GM18870 (cell line): ENCODE measurements at regions not wholly inside any gene's neighbourhood (a gene's known extent, or its start where the extent isn't known, plus 50 kb on each side); places are given as distances from the start of the nearest gene placed in this dataset.
"Not testable (repeated sequence)": the region's sequence is repeated elsewhere in the genome, so short reads cannot be mapped to it uniquely, and the experiment has no call there.

Experiments used
- ATAC-seq: cut with Tn5 transposase; IDR thresholded peaks from one replicate; pipeline ENCODE4 v1.9.1; 2021; ENCODE audit warnings: moderate library complexity; ENCODE audit not compliant: unreplicated experiment

DNA sequence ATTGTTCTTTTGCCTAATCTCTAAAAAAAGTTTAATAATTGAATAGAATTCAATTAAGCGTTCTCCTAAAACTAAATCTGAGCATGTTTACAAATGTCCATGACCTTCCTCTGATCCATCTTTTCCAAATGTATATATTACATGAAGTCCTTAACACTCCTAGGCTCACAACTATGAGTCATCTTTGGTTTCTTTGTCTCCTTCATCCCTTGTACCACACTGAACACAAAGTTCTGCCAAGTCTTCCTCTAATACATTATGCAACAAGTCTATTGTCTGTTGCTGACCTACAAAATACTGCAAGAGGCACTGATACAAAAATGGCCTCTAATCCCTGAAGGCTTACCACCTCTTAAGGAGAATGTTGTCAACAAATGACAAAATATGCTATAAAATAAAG, 550.2 kb downstream of the PYDC2 start:
- ATAC-seq = no peak

GRCh38 chr3:192013110-192013509, 552.1 kb downstream of the PYDC2 start:
- ATAC-seq = no peak

- ATAC-seq = no peak
Measured at GRCh38 chr3:192022412-192022811, 561.4 kb downstream of the PYDC2 start.

DNA sequence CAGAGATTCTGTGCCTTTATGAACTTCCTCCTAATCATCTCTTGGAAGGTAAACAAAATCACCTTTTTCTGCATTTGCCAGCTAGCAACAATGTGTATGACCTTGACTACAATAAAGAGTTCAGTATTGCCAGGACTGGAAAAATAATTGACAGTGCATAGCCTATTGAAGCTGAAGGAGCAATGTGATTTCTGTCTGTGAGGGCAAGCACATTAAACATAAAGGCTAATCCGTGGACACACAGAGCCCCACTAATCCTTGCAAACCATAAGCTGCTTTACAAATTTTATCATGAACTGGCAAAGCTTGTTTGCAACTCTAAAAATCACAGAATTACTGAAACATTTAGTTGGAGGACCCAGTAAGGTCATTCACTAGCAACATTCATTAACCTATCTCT, 563.8 kb downstream of the PYDC2 start:
- ATAC-seq = no peak

DNA sequence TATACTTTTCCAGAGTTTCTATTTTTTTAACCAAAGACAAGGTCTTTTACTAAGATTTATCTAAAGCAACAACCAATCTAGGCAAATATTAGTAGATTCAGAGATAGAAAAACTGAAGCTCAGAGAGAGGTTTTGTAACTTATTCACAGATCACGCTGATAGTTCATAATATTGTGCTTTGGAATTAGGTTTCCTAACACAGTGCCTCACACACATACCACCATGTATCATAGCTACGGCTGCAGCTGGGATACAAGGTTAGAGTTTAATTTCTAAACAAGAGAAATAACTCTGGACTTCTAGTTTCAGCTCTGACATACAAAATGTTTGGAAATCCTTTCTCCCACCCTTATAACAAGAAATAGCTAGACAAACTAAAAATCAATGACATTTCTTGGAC, 565.7 kb downstream of the PYDC2 start:
- ATAC-seq = no peak

- no peak for ATAC-seq
Measured at GRCh38 chr3:192031941-192032340, 571.0 kb downstream of the PYDC2 start.

GRCh38 chr3:192033246-192033645, 572.3 kb downstream of the PYDC2 start:
- ATAC-seq = no peak

DNA sequence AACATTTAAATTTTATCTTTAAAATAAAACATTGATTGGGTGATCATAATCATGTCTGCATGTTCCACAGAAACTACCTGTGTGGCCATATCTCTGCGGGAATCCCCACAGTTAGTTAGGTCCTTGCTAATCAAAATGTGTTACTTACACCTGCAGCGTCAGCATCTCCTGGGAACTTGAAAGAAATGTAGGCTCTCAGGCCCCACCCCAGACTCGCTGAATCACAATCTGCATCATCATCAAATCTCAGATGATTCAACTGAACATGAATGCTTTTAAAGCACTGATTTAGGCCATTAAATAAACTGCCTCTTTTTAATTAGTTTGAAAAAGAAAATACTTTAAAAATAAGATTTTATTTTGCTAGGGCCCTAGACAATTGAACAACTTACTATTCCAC, 577.8 kb downstream of the PYDC2 start:
- ATAC-seq = no peak

DNA sequence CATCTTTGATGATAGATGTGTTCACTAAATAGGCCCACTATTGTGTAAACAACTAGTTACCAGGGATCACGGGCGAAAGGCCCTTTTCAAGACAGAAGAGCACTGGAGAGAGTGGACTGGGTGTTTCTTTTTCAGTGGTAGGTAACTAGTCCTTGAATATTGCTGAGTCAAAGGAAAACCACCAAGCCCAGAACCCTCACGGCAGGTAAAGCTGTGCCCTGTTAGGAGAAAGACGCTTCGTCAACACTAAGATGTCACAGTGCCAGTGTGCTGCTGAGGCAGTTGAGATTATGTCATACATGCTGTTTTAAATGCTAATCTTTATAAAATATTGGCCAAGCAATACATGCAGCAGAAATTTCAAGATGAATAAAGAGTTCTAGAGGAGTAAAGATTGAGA, 578.6 kb downstream of the PYDC2 start:
- no peak for ATAC-seq

- no peak for ATAC-seq
Measured at GRCh38 chr3:192040282-192041043, 579.5 kb downstream of the PYDC2 start.

DNA sequence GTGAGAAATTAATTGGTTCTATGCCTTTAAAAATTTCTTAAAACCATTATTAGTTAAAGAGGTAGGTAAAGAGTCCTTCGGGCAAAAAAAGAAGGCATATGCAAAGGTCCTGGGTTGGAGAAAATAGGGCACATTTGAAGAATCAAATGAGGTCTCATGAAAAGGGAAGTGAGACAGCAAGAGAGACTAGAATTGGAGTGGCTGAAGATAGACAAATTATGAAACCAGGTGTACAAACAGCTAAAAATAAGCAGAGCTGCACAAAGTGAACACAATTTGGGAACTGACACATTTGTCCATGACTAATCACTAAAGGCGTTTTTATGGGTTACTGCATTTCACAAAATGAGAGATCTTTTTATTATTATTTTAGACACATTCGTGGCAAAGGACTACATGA, 581.2 kb downstream of the PYDC2 start:
- peak; percentile 99 for ATAC-seq

GRCh38 chr3:192054881-192055280, 593.9 kb downstream of the PYDC2 start:
- ATAC-seq = no peak

- ATAC-seq = no peak
Measured at GRCh38 chr3:192055946-192056345, 595.0 kb downstream of the PYDC2 start.

GRCh38 chr3:192057261-192057660, 596.3 kb downstream of the PYDC2 start:
- no peak for ATAC-seq

- ATAC-seq = no peak
Measured at GRCh38 chr3:192060160-192060781, 599.3 kb downstream of the PYDC2 start.

DNA sequence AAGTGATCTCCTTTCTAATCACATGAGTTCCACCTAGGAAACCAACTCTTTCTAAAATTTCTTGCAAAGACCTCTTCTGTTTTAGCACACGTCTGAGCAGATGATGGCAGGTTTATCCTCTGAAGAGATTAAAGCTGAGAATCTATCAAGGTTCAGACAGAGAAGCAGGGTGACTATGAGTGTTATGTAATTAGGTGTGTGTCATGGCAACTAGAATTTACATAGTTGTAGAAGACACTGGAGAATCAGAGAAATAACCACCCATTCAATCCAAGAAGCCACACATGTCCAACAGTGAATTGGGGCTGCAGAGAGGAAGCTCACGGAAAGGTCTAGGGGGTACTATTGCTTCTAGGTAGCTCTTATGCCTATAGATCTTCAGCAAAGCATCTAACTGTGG, 600.5 kb downstream of the PYDC2 start:
- ATAC-seq = no peak

DNA sequence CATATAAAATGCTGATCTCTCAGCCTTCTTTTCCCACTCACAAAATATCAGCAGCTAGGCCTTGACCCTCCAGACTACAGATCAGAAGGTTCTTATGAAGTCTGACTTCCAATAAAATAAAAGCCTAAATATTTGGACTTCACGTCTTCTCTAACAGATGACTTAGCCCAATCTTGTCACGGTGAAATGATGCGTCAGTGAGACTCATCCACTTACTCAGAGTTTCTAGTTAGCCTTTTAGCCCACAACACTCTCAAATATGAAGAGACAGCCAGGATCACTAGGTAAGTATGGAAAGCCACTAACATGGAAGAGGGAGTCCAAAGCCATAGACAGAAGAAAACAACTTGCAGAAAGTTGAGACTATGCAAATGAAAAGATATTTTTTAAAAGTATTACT, 601.2 kb downstream of the PYDC2 start:
- no peak for ATAC-seq

DNA sequence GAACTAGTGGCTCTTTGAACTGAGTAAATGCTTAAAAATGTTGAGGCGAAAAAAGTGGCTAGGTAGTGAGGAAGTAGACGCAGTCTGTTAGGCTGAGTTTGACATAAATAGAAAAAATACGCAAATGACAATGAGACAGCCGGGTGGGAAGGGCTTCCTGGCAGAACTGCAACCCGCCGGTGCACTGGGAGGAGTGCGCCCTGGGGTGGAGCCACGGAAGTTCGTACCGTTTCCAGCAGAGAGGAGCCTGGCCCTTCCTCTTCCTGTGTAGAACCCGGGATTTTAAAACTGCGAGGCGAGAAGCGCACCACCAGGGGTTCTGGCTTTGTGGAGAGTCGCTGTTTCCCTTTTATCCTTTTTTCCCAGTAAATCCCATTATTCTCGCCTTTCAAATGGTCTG, 602.6 kb downstream of the PYDC2 start:
- ATAC-seq = peak; percentile 39

- ATAC-seq = no peak
Measured at GRCh38 chr3:192064959-192065358, 604.0 kb downstream of the PYDC2 start.

GRCh38 chr3:192066253-192066652, 605.3 kb downstream of the PYDC2 start:
- not testable (repeated sequence) for ATAC-seq

DNA sequence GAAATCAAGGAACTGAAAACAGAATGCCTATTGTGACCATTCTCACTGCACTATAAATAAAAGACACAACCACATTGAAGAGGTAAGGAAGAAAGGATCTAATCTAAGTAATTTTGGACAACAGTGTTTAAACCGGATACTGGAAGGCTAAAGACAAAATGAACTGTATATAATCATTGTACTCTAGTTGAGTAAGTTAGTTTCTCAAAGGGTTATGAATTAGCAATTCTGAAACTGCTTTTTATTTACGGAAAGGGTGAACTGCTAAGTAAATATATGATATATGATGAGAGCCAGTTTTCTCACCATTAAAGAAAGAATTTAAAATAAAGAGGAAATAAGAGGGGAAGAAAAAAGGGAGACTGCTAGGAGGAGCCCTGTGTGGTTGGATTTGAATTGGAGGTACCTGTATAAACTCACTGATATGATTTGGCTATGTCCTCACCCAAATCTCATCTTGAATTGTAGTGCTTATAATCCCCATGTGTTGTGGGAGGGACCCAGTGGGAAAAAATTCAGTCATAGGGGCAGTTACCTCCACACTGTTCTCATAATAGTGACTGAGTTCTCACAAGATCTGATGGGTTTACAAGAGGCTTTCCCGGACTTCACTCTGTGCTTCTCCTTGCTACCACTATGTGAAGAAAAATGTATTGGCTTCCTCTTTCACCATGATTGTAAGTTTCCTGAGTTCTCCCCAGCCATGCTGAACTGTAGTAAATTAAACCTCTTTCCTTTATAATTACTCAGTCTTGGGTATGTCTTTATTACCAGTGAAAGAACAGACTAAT, 607.7 kb downstream of the PYDC2 start:
- ATAC-seq = peak; percentile 87
